HCT116 (cell line): ENCODE measurements at regions not wholly inside any gene's neighbourhood (a gene's known extent, or its start where the extent isn't known, plus 50 kb on each side); places are given as distances from the start of the nearest gene placed in this dataset.

ENCODE experiments used
- ATAC-seq: fragments of 200-7000 bp; cut with Tn5 transposase; 2 replicates; pipeline ENCODE4 v1.9.1; 2020; ENCODE audit warnings: mild to moderate bottlenecking, moderate library complexity
- BruUV-seq: library from RNA; stranded (reverse); fragments of 400-500 nt; replicated peaks from 2 replicates; lab custom pipeline; 2021; lab: Mats Ljungman, UMichigan
- CTCF ChIA-PET: fragments of 300-600 bp; sonication (Branson Sonifier 250); formaldehyde crosslinking; loops from one replicate; lab custom pipeline; 2021; ENCODE audit warnings: antibody characterized with exemption; lab: Charles Lee
- POLR2A ChIA-PET: fragments of 300-600, 350-600 bp; sonication (Branson Sonifier 250); formaldehyde crosslinking; loops from one replicate; lab custom pipeline; 2021; ENCODE audit warnings: antibody characterized with exemption; lab: Charles Lee
- RAD21 ChIA-PET, 2 experiments: fragments of 300-600 bp; sonication (Branson Sonifier 250); formaldehyde crosslinking; loops; one replicate each; lab custom pipeline; 2023; ENCODE audit warnings: low total read pairs in 2 of 2; ENCODE audit not compliant: uncharacterized antibody in 2 of 2, unreplicated experiment in 2 of 2, low non-redundant PET in 1 of 2; lab: Charles Lee
- DNase-seq: peaks from one replicate; pipeline ENCODE4 v3.0.0-alpha.2; 2010; ENCODE audit warnings: low read depth, low spot score
- H2AFZ ChIP-seq: fragments of 200-600 bp; shearing (Covaris generic), sonication (generic); 2 replicates; pipeline ENCODE4 v1.6.1; 2017; ENCODE audit warnings: low read depth, mixed run types, mixed read lengths, antibody characterized with exemption, low read length; ENCODE audit not compliant: poor library complexity, severe bottlenecking
- H3K27ac ChIP-seq: 2 replicates; pipeline ENCODE4 v1.5.1; 2012; ENCODE audit warnings: low read depth, low read length
- H3K27me3 ChIP-seq: fragments of 200-600 bp; sonication (generic); 2 replicates; pipeline ENCODE4 v1.6.1; 2016; ENCODE audit warnings: mixed run types, low read length, mixed read lengths; ENCODE audit not compliant: insufficient read depth
- H3K36me3 ChIP-seq, 2 experiments: fragments of 200-500 bp in 1 of 2; fragments of 200-600 bp in 1 of 2; sonication (Bioruptor generic) in 1 of 2; sonication (generic) in 1 of 2; 2 replicates each; pipeline versions ENCODE4 v1.5.1 to v1.6.1; 2014 to 2016; ENCODE audit warnings: low read length in 2 of 2, inconsistent platforms in 1 of 2, mixed read lengths in 1 of 2, mixed run types in 1 of 2; ENCODE audit not compliant: insufficient read depth in 2 of 2, control insufficient read depth in 1 of 2
- H3K4me1 ChIP-seq, 2 experiments: fragments of 200-600 bp in 1 of 2; sonication (generic) in 1 of 2; 2 replicates each; pipeline versions ENCODE4 v1.5.1 to v1.6.1; 2012 to 2017; ENCODE audit warnings: low read length in 2 of 2, inconsistent platforms in 1 of 2, mild to moderate bottlenecking in 1 of 2, mixed read lengths in 1 of 2, mixed run types in 1 of 2, moderate library complexity in 1 of 2; ENCODE audit not compliant: insufficient read depth in 2 of 2, control insufficient read depth in 1 of 2
- H3K4me2 ChIP-seq: fragments of 200-600 bp; sonication (generic); 2 replicates; pipeline ENCODE4 v1.6.1; 2017; ENCODE audit warnings: mixed run types, low read length, mixed read lengths
- H3K4me3 ChIP-seq, 2 experiments: fragments of 200-600 bp in 1 of 2; sonication (generic) in 1 of 2; replicated peaks in 1 of 2; 2 replicates each; pipeline ENCODE4 v1.5.1; 2011 to 2016; ENCODE audit warnings: low read length in 2 of 2, control low read depth in 1 of 2, low read depth in 1 of 2, mild to moderate bottlenecking in 1 of 2, mixed read lengths in 1 of 2, mixed run types in 1 of 2
- H3K79me2 ChIP-seq: fragments of 200-600 bp; sonication (generic); 2 replicates; pipeline ENCODE4 v1.6.1; 2017; ENCODE audit warnings: mild to moderate bottlenecking, mixed run types, low read length, moderate library complexity, mixed read lengths; ENCODE audit not compliant: insufficient read depth
- H3K9ac ChIP-seq: fragments of 200-600 bp; sonication (generic); 2 replicates; pipeline ENCODE4 v1.6.1; 2016; ENCODE audit warnings: low read length, mixed read lengths
- H3K9me2 ChIP-seq: fragments of 200-600 bp; sonication (generic), shearing (Covaris generic); 2 replicates; pipeline ENCODE4 v1.6.1; 2017; ENCODE audit warnings: mixed run types, mild to moderate bottlenecking, moderate library complexity; ENCODE audit not compliant: insufficient read depth
- H3K9me3 ChIP-seq, 2 experiments: fragments of 200-500 bp in 1 of 2; fragments of 200-600 bp in 1 of 2; sonication (Bioruptor generic) in 1 of 2; sonication (generic) in 1 of 2; 2 replicates each; pipeline ENCODE4 v1.6.1; 2014 to 2017; ENCODE audit warnings: low read length in 2 of 2, mixed read lengths in 2 of 2, inconsistent platforms in 1 of 2, low read depth in 1 of 2, mild to moderate bottlenecking in 1 of 2, mixed run types in 1 of 2, moderate library complexity in 1 of 2; ENCODE audit not compliant: control insufficient read depth in 1 of 2, insufficient read depth in 1 of 2
- H4K20me1 ChIP-seq: fragments of 200-600 bp; sonication (generic), shearing (Covaris generic); 2 replicates; pipeline ENCODE4 v1.6.1; 2017; ENCODE audit warnings: mixed run types, mild to moderate bottlenecking, moderate library complexity; ENCODE audit not compliant: insufficient read depth
- CBX3 ChIP-seq: IDR thresholded peaks from 2 replicates; pipeline ENCODE4 v1.6.1; 2012; ENCODE audit warnings: low read depth
- EGR1 ChIP-seq: IDR thresholded peaks from 2 replicates; pipeline ENCODE4 v1.6.1; 2012; ENCODE audit warnings: low read depth
- EZH2phosphoT487 ChIP-seq: fragments of 200-600 bp; IDR thresholded peaks from 2 replicates; pipeline ENCODE4 v1.6.1; 2018; ENCODE audit warnings: antibody characterized with exemption, borderline replicate concordance
- JUND ChIP-seq: IDR thresholded peaks from 2 replicates; pipeline ENCODE4 v1.6.1; 2012
- RAD21 ChIP-seq: IDR thresholded peaks from 2 replicates; pipeline ENCODE4 v1.6.1; 2012; ENCODE audit warnings: low read depth, mild to moderate bottlenecking
- SP1 ChIP-seq: IDR thresholded peaks from 2 replicates; pipeline ENCODE4 v1.6.1; 2012; ENCODE audit warnings: low read depth
- YY1 ChIP-seq: IDR thresholded peaks from 2 replicates; pipeline ENCODE4 v1.6.1; 2011; ENCODE audit warnings: low read length, low read depth, moderate library complexity, mild to moderate bottlenecking; ENCODE audit not compliant: insufficient replicate concordance; ENCODE audit errors: extremely low read depth
- ZFX ChIP-seq: fragments of 450-650 bp; IDR thresholded peaks from 2 replicates; pipeline ENCODE4 v1.6.1; 2017
- intact Hi-C: fragments of 100-400 bp; cut with micrococcal nuclease; formaldehyde crosslinking; loops from 2 replicates; pipeline ENCODE4 v1.10.0; 2022
- TF ChIP-seq, protein P1 (sequence below): IDR thresholded peaks from 2 replicates; pipeline ENCODE4 v1.6.1; 2012; ENCODE audit warnings: low read depth
- TF ChIP-seq, protein P2 (sequence below), 3 experiments: fragments of 200-600 bp in 1 of 3; sonication (generic) in 1 of 3; IDR thresholded peaks in 2 of 3; conservative IDR thresholded peaks in 1 of 3; 2 replicates each; pipeline ENCODE4 v1.5.1; 2012 to 2017; ENCODE audit warnings: low read depth in 2 of 3, low read length in 2 of 3, antibody characterized with exemption in 1 of 3, borderline replicate concordance in 1 of 3, control low read depth in 1 of 3, mild to moderate bottlenecking in 1 of 3, mixed read lengths in 1 of 3, mixed run types in 1 of 3, moderate library complexity in 1 of 3; ENCODE audit not compliant: insufficient read depth in 1 of 3
- TF ChIP-seq, protein P3 (sequence below): IDR thresholded peaks from 2 replicates; pipeline ENCODE4 v1.6.1; 2011; ENCODE audit warnings: mild to moderate bottlenecking, low read length, moderate library complexity; ENCODE audit not compliant: insufficient replicate concordance; ENCODE audit errors: extremely low read depth

DNA sequence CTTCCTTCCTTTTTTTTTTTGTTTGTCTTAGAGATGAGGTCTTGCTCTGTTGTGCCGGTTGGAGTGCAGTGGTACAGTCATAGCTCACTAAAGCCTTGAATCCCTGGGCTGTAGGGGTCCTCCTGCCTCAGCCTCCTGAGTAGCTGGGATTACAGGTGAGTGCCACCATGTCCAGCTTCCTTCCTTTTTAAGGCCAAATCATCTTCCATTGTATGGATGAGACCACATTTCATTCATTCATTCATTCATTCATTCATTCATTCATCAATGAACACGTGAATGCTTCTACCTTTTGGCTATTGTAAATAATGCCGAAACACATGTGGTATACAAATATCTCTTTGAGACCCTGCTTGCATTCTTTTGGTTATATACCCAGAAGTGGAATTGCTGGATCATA, 60.0 kb upstream of the BAIAP2L1 start:
- H3K9ac ChIP-seq: no peak overlapping the region
- intact Hi-C loops: no loop called here
- H3K4me1 ChIP-seq: no peaks in the 10 kb centered on the region
- no peaks in the 10 kb centered on the region for H4K20me1 ChIP-seq
- H3K27ac ChIP-seq: no peak overlapping the region
- H3K79me2 ChIP-seq: no peaks in the 10 kb centered on the region
- no peaks in the 10 kb centered on the region for H3K9me2 ChIP-seq
- H3K36me3 ChIP-seq: no peaks in the 10 kb centered on the region
- H2AFZ ChIP-seq: no peak overlapping the region
- no TSS peak for BruUV-seq
- ChIA-PET POLR2A (interaction anchor here (0.6 kb wide), 1 partner anchor 273 kb away, joined by 7 read pairs; no protein-coding TSS in a partner anchor), CTCF (no interaction called here), RAD21 (no interaction called here)
- no peaks in the 10 kb centered on the region for H3K9me3 ChIP-seq
- ATAC-seq: no peak
- H3K4me2 ChIP-seq: no peak overlapping the region
- DNase-seq: no peak
- H3K27me3 ChIP-seq: 0 out of 2 replicates have a peak, but pooled peaks cover 6% of the 10 kb centered on the region
- H3K4me3 ChIP-seq: no peak overlapping the region
- TF ChIP-seq SP1: no peak
- TF ChIP-seq EGR1: no peak
- no peak for TF ChIP-seq JUND
- no peak for TF ChIP-seq RAD21
- TF ChIP-seq, protein P1, sequence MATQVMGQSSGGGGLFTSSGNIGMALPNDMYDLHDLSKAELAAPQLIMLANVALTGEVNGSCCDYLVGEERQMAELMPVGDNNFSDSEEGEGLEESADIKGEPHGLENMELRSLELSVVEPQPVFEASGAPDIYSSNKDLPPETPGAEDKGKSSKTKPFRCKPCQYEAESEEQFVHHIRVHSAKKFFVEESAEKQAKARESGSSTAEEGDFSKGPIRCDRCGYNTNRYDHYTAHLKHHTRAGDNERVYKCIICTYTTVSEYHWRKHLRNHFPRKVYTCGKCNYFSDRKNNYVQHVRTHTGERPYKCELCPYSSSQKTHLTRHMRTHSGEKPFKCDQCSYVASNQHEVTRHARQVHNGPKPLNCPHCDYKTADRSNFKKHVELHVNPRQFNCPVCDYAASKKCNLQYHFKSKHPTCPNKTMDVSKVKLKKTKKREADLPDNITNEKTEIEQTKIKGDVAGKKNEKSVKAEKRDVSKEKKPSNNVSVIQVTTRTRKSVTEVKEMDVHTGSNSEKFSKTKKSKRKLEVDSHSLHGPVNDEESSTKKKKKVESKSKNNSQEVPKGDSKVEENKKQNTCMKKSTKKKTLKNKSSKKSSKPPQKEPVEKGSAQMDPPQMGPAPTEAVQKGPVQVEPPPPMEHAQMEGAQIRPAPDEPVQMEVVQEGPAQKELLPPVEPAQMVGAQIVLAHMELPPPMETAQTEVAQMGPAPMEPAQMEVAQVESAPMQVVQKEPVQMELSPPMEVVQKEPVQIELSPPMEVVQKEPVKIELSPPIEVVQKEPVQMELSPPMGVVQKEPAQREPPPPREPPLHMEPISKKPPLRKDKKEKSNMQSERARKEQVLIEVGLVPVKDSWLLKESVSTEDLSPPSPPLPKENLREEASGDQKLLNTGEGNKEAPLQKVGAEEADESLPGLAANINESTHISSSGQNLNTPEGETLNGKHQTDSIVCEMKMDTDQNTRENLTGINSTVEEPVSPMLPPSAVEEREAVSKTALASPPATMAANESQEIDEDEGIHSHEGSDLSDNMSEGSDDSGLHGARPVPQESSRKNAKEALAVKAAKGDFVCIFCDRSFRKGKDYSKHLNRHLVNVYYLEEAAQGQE: no peak
- no peak for TF ChIP-seq EZH2phosphoT487
- no peak for TF ChIP-seq YY1
- no peak for TF ChIP-seq ZFX
- TF ChIP-seq CBX3: no peak
- TF ChIP-seq, protein P2, sequence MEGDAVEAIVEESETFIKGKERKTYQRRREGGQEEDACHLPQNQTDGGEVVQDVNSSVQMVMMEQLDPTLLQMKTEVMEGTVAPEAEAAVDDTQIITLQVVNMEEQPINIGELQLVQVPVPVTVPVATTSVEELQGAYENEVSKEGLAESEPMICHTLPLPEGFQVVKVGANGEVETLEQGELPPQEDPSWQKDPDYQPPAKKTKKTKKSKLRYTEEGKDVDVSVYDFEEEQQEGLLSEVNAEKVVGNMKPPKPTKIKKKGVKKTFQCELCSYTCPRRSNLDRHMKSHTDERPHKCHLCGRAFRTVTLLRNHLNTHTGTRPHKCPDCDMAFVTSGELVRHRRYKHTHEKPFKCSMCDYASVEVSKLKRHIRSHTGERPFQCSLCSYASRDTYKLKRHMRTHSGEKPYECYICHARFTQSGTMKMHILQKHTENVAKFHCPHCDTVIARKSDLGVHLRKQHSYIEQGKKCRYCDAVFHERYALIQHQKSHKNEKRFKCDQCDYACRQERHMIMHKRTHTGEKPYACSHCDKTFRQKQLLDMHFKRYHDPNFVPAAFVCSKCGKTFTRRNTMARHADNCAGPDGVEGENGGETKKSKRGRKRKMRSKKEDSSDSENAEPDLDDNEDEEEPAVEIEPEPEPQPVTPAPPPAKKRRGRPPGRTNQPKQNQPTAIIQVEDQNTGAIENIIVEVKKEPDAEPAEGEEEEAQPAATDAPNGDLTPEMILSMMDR (IDR thresholded peaks at IDR 0.05 in 2 of 3, conservative IDR thresholded peaks at IDR 0.05 in 1 of 3; ENCODE audit: borderline replicate concordance in 1 of 3, insufficient read depth in 1 of 3, low read depth in 2 of 3, low read length in 2 of 3): no peak
- TF ChIP-seq, protein P3, sequence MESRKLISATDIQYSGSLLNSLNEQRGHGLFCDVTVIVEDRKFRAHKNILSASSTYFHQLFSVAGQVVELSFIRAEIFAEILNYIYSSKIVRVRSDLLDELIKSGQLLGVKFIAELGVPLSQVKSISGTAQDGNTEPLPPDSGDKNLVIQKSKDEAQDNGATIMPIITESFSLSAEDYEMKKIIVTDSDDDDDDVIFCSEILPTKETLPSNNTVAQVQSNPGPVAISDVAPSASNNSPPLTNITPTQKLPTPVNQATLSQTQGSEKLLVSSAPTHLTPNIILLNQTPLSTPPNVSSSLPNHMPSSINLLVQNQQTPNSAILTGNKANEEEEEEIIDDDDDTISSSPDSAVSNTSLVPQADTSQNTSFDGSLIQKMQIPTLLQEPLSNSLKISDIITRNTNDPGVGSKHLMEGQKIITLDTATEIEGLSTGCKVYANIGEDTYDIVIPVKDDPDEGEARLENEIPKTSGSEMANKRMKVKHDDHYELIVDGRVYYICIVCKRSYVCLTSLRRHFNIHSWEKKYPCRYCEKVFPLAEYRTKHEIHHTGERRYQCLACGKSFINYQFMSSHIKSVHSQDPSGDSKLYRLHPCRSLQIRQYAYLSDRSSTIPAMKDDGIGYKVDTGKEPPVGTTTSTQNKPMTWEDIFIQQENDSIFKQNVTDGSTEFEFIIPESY: no peak
